ENCODE measurements at regions not wholly inside any gene's neighbourhood (a gene's known extent, or its start where the extent isn't known, plus 50 kb on each side); places are given as distances from the start of the nearest gene placed in this dataset.

DNA sequence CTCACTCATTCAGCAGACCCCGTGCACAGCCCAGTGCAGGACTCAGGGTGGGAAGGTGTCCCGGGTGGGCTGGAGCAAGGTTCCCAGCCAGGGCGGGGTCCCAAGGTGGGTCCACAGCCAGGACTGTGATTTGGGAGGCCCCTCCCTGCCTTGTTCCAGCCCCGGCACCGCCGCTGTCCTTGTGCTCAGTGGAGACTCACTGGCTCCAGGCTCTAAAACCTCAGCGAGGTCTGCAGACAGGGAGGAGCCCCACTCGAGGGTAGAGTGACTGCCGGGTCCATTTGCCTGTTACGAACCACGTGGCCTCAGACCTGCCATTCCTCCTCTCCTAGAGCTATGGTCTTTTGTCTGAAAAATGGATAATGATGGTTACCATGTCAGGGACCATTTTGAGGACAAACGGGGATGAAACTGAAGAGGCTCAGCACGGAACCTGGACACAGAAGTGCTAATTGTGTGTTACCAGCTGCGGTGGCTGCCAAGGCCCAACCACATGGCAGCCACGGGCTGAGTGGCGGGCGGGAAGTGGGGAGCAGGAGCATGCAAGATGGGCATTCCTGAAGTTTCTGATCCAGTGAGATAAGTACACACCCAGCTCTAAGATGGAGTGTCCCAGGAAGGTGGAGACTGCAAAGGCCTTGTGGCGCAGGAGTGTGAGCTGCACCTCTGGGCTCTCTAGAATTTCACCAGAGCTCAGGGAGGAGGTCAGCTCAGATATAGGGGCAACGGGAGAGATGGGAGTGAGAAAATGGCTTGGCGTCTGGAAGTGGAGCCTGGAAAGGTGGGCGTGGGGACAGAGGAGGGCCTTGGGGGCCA, 317.6 kb downstream of the SEC14L1 start:
- no peak for DNase-seq (ENCODE audit: low spot score)

DNA sequence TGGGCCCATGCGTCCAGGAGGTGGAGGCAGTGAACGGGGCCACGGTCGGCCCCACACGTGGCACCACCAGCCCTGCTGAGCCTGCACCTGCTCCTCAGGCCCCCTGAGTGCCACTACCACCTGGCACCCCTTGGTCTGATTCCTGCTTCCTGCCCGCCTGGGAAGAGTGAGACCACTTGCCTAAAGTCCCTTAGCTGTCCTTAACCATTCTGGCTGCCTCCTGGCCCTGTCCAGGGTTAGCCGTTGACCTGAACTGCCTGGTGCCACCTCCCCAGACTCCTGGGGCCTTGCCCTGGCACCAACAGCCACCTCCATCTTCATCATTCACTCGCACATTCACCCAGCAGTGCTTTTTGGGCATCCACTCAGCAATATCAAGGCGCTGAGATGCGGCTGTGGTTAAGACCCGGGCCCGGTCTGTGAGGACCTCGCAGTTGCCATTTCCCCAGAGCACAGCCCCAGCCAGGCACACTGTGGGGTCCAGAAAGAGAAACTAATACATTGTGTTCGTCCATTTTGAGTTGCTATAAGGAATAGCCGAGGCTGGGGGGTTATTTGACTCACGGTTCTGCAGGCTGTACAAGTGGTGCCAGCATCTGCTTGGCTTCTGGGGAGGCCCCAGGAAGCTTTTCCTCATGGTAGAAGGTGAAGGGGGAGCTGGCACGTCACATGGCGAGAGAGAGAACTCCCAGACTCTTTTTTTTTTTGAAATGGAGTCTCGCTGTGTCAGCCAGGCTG, 318.4 kb downstream of the SEC14L1 start:
- DNase-seq (ENCODE audit: low spot score): no peak

DNA sequence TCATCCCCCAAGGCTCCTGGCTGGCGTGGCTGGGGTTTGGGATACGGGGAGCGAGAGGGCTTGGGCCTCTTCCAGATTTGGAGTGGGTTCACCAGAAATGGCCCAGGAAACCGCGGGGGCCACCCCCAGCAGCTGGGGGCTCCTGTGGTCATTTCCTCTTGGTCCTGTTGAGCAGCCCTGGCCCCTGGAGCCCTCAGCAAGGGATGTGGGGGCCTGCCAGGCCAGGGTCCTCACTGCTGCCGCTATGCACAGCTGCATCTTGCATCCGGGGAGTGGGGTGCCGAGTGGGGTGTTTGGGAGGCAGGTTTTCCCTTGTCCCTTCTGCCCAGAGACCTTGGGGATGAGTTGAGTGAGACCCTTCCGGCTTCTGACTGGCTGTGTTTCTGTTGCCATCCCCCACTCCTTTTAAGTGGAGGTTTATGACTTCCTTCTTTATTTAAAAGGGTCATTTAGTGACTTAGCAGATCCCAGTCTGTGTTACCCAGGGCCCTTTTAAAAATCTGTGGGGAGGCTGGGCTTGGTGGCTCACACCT, 319.8 kb downstream of the SEC14L1 start:
- no peak for DNase-seq (ENCODE audit: low spot score)

DNA sequence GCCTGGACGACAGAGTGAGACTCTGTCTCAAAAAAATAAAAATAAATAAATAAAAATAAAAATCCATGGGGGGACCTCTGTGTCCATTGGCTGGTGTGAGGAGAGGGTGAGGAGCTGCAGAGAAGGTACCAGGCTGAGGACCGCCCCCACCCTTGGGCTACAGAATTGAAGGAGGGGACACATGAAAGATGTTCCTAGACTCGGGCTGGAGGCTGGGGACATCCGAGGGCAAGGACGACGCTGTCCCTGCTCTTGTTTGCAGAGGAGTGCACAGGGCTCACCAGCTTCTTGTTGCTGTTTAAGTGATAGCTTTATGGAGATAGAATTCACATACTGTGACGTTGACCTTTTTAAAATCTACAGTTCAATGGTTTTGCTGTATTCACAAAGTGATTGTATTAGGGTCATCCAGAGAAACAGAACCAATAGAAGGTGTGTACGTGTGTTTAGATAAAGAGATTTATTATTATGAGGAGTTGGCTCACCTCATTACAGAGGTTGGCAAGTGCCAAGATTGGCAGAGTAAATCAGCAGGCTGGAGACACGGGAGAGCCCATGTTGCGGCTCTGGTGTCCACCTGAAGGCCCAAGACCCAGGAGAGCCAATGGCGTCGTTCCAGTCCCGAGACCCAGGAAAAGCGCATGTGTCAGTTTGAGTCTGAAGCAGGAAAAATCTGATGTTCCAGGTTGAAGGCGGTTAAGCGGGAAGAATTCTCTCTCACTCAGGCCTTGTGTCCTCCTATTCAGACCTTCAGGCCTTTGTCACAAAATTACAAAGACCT, 320.7 kb downstream of the SEC14L1 start:
- no peak for DNase-seq (ENCODE audit: low spot score)

DNA sequence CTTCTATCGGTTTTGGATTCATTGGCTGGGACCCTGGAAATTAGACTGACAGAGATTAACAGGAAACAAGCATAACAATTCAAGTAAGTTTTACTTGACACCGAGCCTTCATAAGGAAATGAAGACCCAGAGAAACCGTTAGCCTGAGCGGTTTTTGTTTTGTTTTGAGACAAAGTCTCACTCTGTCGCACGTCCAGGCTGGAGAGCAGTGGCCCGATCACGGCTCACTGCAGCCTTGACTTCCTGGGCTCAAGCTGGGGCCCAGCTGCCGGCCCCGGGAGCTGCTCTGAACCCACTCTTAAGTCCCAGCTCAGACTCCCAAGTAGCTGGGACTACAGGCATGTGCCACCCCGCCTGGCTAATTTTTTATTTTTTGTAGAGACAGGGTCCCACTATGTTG, 321.3 kb downstream of the SEC14L1 start:
- no peak for DNase-seq (ENCODE audit: low spot score)

DNA sequence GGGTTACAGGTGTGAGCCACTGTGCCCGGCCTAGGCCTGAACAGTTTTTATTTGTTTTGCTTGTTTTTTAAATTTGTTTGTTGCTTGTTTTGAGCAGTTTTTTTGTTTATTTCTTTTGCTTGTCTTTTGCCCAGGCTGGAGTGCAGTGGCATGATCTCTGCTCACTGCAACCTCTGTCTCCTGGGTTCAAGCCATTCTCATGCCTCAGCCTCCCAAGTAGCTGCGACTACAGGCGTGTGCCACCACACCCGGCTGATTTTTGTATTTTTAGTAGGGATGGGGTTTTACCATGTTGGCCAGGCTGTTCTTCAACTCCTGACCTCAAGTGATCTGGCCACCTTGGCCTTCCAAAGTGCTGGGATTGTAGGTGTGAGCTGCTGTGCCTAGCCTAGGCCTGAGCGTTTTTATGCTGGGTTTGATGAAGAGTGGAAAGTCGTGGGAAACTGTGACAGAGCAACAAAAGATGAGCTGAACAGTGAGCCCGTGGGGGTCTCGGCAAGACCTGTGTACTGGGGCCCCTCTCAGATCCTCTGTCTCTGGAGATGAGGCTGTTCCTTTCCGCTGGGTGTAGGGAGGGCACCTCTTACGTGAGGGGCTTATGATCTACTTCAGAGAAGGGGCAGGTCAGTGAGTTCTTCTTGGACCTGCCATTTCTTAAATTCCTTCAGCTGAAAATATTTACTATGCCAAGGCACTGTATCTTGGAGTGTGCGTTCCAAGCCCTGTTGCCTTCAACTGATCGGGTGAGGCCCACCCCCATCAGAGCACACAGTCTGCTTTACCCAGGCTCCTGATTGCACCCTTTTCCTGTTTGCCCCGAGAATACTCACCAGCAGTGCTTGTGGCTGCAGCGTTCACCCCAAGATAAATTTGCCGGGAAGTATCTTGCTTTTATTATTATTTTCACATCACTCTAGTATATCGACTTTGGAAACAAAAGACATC, 322.1 kb downstream of the SEC14L1 start:
- DNase-seq (ENCODE audit: low spot score): no peak

DNA sequence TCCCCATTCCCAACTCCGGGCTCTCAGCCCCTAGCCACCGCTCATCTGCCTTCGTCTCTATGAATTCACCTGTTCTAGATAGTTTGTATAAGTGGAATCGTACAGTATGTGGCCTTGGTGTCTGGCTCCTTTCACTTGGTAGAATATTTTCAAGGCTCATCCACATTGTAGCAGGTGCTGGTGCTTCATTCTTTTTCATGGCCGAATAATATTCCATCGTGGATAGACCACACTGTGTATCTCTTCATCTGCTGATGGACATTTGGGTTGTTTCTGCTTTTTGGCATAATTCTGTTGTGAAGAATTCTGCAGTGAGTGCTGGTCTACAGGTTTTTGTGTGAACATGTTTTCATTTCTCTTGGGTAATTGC, 324.2 kb downstream of the SEC14L1 start:
- no peak for DNase-seq (ENCODE audit: low spot score)

DNA sequence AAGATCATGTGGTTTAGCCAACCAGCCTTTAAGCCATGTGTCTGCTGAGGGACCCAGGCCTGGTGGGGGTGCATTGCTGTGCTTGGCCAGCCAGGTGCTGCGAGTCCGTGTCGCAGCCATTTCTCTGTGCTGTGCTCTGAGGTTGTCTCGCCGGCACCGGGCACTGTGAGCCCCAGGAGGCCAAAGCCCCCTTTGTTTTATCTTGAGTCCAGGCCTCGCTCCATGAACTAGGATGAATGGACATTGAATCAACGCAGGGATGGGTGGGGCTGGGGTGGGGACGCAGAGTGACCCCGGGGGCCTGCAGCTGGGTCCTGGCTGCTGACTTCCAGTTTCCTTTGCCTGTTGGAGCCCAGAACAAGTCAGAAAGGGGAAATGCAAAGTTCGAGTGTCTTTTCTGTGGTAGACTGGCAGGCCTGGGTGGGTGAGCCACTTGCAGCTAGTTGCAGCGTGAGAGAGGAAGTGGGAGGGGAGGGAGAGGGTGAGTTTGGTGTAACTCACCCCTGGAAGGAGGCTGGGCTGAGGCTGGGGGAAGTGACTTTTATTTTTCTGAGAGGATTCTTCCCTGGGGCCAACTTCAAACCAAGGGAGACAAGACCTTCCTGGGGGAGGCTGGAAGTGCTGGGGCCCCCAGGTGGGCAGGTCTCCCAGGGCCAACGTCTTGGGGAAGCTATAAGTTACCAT, 324.7 kb downstream of the SEC14L1 start:
- DNase-seq (ENCODE audit: low spot score): no peak

DNA sequence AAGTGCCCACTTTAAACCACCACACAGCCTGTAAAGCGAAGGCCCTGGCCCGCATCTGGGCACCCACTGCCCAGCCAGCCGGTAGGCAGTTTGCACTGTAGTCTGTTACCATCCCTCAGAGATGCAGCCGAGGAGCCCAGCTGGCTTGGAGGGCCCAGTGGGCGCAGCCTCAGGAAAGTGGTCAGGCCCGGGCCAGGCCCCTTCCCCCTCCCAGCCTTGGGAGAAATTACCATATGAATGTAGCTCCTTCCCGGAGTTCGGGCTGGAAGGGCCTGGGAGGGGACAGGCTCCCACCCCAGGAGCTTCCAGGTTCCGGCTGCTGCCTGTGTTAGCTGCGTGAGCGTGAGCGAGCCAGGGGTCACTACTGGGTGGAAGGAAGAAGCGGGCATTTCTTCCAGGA, 325.4 kb downstream of the SEC14L1 start:
- DNase-seq (ENCODE audit: low spot score): no peak

DNA sequence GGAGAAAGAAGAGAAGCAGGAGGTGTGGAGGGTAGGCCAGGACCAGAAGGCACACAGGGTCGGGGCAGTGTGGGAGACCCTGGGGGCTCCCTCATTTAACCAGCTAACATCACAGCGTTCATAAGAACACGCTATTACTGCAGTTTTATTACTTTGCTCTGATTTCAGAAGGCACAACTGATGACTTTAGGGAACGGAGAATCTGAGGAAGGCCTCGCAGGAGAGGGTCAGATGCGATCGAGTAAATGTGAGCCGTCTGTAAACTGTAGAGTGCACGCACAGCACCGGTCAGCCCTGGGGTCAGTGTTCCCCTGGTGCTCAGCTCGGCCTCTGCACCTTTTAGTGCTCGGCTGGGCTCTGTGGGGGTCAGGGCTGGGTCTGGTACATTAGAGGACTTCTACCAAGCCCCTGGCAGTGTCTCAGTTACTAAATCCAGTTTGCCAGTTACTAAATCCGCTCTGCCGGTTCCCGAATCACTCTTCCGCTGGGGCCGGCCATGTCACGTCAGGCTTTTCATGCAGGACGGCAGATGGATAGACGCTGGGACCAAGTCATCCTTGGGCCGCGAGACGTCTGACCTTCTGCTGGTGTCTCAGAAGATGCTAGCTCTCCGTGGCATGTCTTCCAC, 325.9 kb downstream of the SEC14L1 start:
- DNase-seq (ENCODE audit: low spot score): no peak

DNA sequence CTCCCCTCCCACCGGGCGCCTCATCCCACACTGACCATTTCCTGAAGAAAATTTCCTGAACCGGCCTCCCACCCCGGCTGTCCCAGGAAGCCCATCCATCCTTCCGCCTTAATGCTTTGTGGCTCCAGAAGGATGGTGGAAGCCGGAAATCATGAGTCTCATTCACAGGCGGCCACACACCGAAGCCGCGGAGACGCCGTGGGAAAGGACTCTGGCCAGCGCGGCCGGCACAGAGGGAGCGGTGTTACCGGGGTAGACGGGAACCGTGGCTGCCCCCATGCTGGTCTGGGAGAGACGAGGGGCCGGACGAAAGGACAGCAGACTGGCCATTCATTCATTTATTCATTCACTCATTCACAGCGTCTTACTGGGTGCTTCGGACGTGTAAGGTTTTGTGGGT, 326.8 kb downstream of the SEC14L1 start:
- DNase-seq (ENCODE audit: low spot score): no peak

DNA sequence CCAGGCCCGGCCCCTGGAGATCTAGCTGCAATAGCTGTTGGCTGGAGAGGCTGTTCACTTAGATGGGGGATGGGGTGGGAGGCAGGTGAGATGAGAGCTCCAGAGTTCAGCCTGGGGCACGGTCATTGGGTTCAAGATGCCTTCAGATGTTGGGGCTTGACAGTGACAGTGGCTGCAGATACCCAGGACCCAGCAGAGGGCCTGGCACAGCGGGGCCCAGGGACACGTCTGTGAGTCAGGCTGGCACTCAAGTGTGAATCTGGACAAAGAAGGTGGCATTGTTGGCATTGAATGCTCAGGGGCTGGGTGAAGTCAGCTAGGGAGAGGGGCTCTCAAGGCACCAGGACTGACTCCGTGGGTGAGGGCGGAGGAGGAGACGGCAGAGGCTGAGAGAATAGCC, 328.1 kb downstream of the SEC14L1 start:
- DNase-seq (ENCODE audit: low spot score): no peak

DNA sequence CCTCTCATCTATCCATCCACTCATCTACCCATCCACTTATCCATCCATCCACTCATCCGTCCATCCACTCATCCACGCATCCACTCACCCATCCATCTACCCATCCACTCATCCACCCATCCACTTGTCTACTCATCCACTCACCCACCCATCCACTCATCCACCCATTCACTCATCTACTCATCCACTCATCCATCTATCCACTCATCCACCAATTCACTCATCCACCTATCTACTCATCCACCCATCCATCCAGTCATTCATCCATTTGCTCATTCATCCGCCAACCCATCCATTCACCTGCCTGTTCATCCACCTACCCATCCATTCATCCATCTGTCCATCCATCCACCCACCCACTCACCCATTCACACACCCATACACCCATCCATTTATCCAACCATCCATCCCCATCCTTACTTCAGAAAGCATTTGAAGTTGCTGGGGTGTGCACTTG, 329.6 kb downstream of the SEC14L1 start:
- DNase-seq (ENCODE audit: low spot score): no peak

DNA sequence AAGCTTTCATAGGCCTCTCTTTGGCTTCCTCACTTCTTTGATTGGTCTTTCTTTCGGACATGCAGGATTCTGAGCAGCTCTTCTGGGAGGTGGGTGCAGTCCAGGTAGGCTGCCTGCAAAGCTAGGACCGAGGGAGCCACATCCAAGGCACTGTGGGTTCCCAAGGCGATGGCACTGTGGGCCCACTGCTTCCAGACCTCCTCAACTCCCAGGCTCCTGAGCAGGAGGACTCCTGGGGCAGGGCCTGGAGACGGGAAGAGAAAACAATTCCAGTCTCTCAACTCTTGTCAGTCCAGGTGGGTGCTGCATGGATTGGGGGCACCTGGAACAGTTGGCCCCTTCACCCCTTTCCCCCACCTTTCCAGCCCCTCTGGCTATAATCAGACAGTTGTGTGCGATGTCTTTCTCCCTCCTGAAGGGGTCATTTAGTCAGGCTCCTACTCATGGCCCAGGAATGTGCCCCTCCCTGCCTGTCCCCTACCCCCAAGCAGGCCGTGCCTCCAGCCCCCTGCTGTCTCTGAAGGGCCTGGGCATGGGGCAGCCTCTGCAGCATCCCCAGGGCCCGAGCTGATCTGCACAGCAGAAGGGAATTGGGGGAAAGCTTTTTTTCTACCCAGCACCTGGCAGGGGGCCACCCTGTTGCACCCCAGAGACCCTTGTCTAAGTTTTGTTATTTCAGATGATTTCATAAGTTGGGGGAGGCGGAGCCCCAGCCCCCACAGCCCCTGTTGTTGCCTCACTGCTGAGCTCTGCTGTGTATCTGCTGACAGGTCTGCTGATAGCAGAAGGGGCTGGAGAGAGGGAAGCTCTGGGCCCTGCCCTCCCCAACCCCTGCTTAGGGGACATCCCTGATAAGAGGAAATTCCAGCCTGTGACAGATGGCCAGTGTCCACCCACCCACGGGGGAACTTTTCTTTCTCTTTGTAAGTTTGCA, 330.3 kb downstream of the SEC14L1 start:
- DNase-seq (ENCODE audit: low spot score): no peak

DNA sequence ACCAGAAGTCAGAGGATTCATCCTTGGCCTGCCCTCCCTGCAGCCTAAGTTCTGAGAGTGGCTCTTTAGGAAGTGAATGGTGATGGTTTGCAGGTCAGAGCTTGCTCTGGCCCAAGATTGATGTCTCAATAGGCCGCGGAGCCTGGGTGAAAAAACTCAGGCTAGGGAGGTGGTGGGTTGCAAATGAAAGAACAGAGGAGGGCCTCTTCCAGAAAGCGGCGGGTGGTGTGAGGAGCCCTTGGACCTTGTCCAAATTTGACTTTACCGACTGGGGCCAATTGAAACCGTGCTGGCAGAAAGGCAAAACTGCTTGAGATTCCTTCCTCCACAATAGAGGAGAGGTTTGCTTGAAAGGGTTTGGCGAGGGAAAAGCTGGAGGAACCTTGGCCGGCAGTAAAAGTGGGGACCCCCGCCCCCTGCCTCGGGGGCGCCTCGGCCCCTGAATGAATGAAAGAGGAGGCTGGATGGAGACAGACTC, 331.3 kb downstream of the SEC14L1 start:
- no peak for DNase-seq (ENCODE audit: low spot score)

DNA sequence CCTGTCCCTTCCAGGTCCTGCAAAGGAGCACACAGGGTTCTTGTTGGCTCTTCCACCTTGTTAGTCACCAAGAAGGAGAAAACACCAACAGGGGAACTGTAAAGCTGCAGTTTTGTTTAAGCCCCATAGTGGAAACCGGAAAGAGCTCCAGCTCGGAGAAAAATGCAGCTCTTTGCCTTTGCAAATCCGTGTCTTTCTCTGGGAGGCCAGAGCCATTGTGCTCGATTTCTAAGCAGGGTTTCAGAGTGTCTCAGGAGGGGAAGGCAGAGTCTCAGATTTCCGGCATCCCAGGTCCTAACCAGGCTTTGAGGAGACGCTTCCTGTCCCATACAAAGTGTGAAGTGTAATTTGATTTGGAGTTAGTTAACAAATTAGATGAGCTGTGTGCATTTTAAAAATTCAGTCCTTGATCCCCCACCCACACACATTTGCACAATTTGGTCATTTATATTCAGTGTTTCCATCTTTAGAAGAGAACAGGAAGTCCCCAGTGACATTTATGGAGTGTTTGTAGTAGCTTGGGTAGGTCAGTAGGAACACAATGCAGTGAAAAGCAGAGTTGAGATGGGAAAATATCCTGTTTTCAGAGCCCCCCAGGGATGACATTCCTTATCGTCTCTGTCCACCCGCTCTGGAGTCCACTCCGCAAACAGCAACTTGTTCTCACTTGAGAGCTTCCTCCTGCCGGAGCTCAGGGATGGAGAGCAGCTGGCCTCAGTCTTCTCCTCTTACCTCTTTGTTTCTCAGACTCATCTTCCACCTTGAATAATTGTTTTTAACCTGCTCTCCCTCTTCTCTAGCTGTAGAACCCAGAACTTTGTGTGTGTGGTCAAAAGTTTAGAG, 331.9 kb downstream of the SEC14L1 start:
- no peak for DNase-seq (ENCODE audit: low spot score)

DNA sequence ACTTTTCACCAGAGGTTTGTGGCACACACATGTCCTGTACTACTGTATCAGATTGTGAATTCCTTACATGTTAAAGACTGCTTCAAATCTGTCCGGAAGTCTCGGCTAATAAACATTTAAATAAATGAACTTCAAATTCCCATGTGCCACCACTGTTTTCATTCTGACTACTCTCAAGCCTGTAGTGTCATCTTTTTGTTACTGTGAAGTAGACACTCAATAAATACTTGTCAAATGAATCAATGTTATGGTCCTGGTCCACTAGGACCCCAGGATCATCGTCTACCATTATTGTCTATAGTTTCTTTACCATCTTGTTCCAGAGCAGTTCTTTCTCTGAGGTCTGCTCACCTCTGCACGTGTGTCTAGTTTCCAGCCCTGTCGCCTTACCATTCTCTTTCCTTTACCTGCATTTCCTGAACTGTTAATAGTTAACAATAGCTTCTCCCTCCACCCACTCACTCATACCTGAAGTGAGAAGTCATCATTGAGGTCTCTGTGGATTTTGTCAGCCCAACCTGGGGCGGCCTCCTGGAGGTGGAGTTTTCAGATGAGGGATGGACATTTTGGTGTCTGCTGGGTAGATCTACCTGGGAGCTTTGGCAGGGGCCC, 333.0 kb downstream of the SEC14L1 start:
- no peak for DNase-seq (ENCODE audit: low spot score)

Data from left forelimb (tissue), 1 donor.